Mammary epithelial cell (primary cell): ENCODE measurements at regions not wholly inside any gene's neighbourhood (a gene's known extent, or its start where the extent isn't known, plus 50 kb on each side); places are given as distances from the start of the nearest gene placed in this dataset.

ENCODE experiments used
- EZH2 ChIP-seq: IDR thresholded peaks from 2 replicates; pipeline ENCODE4 v1.6.1; 2012; ENCODE audit warnings: low read length, inconsistent platforms, borderline replicate concordance
- TF ChIP-seq, protein P1 (sequence below), 2 donors: IDR thresholded peaks in 1 of 2; conservative IDR thresholded peaks in 1 of 2; 2 replicates each; pipeline ENCODE4 v1.5.1; 2011 to 2012; ENCODE audit warnings: inconsistent platforms in 2 of 2, low read length in 2 of 2, mild to moderate bottlenecking in 2 of 2, control low read depth in 1 of 2, low read depth in 1 of 2; ENCODE audit not compliant: insufficient read depth in 1 of 2; ENCODE audit errors: extremely low read depth in 1 of 2

DNA sequence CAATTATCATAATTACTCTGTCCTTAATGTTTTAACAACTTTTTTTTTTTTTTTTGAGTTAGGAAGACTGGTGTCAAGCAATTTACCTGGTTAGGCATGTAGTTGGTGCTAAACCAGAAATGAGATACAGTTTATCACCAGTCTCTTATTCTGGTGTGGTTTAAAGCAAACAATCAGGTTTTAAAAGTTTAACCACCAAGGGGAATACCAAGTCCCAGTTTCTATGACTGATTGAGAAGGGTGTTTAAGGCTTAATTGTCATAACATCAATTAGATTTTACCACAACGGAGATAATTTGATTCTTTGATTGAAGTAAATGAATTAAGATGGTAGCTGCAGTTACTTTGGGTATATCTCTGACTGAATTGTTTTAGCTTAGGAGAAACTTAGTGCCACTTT lies 197.8 kb downstream of the TFAP2B start:
- TF ChIP-seq, protein P1, sequence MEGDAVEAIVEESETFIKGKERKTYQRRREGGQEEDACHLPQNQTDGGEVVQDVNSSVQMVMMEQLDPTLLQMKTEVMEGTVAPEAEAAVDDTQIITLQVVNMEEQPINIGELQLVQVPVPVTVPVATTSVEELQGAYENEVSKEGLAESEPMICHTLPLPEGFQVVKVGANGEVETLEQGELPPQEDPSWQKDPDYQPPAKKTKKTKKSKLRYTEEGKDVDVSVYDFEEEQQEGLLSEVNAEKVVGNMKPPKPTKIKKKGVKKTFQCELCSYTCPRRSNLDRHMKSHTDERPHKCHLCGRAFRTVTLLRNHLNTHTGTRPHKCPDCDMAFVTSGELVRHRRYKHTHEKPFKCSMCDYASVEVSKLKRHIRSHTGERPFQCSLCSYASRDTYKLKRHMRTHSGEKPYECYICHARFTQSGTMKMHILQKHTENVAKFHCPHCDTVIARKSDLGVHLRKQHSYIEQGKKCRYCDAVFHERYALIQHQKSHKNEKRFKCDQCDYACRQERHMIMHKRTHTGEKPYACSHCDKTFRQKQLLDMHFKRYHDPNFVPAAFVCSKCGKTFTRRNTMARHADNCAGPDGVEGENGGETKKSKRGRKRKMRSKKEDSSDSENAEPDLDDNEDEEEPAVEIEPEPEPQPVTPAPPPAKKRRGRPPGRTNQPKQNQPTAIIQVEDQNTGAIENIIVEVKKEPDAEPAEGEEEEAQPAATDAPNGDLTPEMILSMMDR (conservative IDR thresholded peaks at IDR 0.05 in 1 of 2, IDR thresholded peaks at IDR 0.05 in 1 of 2; ENCODE audit: extremely low read depth in 1 of 2, insufficient read depth in 1 of 2, low read depth in 1 of 2, low read length in 2 of 2): no peak
- TF ChIP-seq EZH2: no peak
